ENCODE measurements at regions not wholly inside any gene's neighbourhood (a gene's known extent, or its start where the extent isn't known, plus 50 kb on each side); places are given as distances from the start of the nearest gene placed in this dataset.

DNA sequence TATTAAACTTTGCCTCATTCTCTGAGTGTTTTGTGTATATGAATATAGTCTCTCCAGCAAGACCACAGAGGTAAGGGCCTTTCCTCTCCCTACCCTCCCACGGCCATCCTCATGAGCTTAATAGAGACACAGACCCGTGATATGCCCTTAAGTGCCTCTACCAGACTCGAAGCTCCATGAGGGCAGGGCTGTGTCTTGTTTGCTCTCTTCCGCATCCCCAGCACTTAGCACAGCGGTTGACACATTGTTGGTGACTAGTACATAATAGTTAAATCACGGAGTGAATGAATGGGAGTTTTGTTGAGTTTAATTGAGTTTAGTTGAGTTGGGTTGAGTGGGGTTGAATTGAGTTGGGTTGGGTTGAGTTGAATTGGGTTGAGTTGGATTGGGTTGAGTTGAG, 122.3 kb downstream of the ZFP36L2 start:
- in situ Hi-C loops (cut with MboI; ENCODE audit: low pct_unique_long_range_greater_than_20kb, low sequenced_read_pairs, unreplicated experiment), result no loop called here
- TF ChIP-seq, protein P1, sequence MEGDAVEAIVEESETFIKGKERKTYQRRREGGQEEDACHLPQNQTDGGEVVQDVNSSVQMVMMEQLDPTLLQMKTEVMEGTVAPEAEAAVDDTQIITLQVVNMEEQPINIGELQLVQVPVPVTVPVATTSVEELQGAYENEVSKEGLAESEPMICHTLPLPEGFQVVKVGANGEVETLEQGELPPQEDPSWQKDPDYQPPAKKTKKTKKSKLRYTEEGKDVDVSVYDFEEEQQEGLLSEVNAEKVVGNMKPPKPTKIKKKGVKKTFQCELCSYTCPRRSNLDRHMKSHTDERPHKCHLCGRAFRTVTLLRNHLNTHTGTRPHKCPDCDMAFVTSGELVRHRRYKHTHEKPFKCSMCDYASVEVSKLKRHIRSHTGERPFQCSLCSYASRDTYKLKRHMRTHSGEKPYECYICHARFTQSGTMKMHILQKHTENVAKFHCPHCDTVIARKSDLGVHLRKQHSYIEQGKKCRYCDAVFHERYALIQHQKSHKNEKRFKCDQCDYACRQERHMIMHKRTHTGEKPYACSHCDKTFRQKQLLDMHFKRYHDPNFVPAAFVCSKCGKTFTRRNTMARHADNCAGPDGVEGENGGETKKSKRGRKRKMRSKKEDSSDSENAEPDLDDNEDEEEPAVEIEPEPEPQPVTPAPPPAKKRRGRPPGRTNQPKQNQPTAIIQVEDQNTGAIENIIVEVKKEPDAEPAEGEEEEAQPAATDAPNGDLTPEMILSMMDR (IDR thresholded peaks at IDR 0.05; ENCODE audit: extremely low read depth, insufficient read depth, missing control alignments), result no peak

DNA sequence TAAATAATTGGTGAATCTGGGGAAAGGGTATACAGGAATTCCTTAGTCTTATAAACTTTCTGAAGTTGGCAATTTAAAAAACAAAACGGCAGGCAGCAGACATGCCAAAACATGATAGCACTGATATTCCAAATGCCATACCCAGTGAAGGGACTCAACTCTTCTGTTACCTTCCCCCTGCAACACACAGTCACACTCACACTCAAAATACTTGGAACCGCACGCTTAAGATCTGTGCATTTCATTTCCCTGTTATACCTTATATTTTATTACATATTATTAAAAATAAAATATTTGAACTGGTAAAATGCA, 123.4 kb downstream of the ZFP36L2 start:
- in situ Hi-C loops (cut with MboI; ENCODE audit: low pct_unique_long_range_greater_than_20kb, low sequenced_read_pairs, unreplicated experiment), result no loop called here
- TF ChIP-seq, protein P1 (IDR thresholded peaks at IDR 0.05; ENCODE audit: extremely low read depth, insufficient read depth, missing control alignments), result no peak
- DNase-seq (ENCODE audit: low spot score), result no peak

More for the DNA sequence above, 122.3 kb downstream of the ZFP36L2 start:
- no peak for DNase-seq (ENCODE audit: low spot score)

DNA sequence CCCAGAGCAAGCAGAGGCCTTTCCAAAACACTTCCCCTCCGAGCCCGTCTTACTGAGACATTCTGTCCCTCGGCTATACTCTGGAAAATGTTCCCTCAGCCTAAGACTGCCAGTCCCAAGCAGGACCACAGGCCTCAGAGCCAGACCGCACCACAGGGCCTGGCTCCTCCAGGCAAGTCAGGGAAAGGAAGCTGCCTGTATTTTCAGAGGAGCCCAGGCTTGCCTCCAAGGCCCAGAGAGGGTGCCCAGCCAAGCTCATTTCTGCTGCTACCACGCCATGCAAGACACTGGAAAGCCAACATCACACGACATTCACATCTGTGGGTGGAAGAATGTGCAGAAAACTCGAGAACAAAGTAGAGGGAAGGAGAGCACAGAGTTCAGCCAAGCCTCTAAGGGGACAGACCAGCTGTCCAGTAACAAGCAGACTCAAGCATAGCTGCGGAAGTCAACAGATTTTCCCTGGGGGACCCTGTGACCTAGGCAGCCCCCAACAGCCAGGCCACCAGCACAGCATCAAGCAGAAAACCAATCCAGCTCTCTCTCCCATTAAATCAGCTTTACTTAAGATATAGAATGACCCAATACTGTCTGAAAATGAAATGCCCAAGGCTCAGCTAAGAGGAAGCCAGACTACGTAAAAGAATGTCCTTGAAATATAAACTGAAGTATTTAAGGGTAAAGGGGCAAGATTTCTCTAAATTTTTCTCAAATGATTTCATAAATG, 123.9 kb downstream of the ZFP36L2 start:
- DNase-seq (ENCODE audit: low spot score), result no peak
- in situ Hi-C loops (cut with MboI; ENCODE audit: low pct_unique_long_range_greater_than_20kb, low sequenced_read_pairs, unreplicated experiment), result no loop called here
- TF ChIP-seq, protein P1 (IDR thresholded peaks at IDR 0.05; ENCODE audit: extremely low read depth, insufficient read depth, missing control alignments), result no peak

DNA sequence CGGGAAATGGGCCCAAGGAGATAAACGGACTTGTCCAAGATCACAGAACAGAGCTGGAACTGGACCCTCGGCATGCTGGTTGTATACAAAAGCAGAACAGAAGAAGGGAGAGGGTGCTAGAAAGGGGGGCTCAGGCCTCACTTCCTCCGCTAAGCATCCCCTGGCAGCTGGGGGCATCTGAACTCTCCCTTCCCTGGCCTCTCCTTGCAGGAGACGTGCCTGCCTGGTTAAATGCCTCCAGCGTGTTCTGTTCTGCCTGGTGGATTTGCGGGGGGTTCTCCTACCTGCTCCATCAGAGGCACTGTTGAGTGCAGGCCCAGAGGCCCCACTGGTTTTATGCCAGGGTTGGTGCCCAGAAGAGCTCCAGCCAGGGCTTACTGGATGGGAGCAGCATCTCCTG, 124.7 kb downstream of the ZFP36L2 start:
- DNase-seq (ENCODE audit: low spot score), result no peak
- in situ Hi-C loops (cut with MboI; ENCODE audit: low pct_unique_long_range_greater_than_20kb, low sequenced_read_pairs, unreplicated experiment), result no loop called here
- TF ChIP-seq, protein P1 (IDR thresholded peaks at IDR 0.05; ENCODE audit: extremely low read depth, insufficient read depth, missing control alignments), result no peak

DNA sequence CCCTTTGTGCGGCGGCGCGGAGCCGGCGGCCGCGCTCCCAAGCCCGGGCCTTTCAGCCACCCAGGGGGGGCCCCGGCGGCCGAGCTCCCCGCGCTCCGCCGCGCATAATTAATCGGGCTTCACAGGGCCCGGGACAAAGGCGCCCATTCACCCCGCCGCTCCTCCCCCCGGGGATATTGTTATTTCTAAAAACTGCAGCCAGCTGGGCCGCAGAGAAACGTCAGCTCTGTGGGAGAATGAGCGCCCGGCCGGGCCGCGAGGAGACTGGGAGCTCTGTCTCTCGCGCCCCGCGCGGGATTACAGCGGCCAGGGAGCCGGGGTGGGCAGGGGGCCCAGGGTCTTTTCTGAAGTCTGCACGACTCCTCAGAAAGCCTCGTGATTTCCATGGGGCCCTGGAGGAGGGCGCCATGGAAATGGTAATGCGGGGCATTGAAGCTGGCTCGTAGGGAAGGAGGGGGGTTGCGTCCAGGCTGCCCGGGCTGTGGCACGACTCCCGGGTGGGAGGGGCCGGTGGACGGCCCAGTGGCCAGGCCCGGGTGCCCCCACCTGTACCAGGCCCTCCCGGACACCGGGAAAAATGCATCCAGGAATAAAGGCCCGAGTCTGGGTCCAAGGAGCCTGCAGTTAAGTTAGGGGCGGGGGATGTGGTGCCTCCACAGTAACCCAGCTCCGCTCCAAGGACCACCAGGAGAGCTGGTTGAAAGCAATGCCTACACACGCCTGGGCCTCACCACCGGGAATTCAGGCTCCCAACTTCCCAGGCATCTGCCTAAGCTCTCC, 125.3 kb downstream of the ZFP36L2 start:
- TF ChIP-seq, protein P1 (IDR thresholded peaks at IDR 0.05; ENCODE audit: extremely low read depth, insufficient read depth, missing control alignments), result no peak
- in situ Hi-C loops (cut with MboI; ENCODE audit: low pct_unique_long_range_greater_than_20kb, low sequenced_read_pairs, unreplicated experiment), result no loop called here
- no peak for DNase-seq (ENCODE audit: low spot score)

DNA sequence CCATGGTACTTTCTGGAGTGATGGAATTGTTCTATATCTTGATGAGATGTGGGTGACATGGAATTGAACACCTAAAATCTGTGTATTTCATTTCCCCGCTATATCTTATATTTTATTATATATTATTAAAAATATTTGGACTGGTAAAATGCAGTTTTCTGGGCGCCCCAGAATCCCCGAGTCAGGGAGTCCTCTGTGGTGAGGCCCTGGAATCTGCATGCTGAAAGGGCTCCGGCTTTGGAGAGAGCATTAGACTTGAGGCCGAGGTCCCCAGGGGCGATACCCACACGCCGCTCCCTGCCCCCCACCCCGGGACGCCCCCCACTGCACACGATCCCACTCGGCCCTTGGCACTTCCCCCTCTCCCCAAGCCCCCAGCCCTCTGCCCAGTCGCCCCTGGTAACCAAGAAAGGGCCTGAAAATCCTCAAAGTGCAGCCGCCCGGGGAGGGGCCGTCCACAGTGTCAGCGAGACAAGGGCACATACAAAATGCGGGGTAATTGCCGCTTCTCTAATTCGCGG, 126.0 kb downstream of the ZFP36L2 start:
- TF ChIP-seq, protein P1 (IDR thresholded peaks at IDR 0.05; ENCODE audit: extremely low read depth, insufficient read depth, missing control alignments), result no peak
- in situ Hi-C loops (cut with MboI; ENCODE audit: low pct_unique_long_range_greater_than_20kb, low sequenced_read_pairs, unreplicated experiment), result no loop called here
- DNase-seq (ENCODE audit: low spot score), result no peak
